ENCODE measurements at regions not wholly inside any gene's neighbourhood (a gene's known extent, or its start where the extent isn't known, plus 50 kb on each side); places are given as distances from the start of the nearest gene placed in this dataset.

DNA sequence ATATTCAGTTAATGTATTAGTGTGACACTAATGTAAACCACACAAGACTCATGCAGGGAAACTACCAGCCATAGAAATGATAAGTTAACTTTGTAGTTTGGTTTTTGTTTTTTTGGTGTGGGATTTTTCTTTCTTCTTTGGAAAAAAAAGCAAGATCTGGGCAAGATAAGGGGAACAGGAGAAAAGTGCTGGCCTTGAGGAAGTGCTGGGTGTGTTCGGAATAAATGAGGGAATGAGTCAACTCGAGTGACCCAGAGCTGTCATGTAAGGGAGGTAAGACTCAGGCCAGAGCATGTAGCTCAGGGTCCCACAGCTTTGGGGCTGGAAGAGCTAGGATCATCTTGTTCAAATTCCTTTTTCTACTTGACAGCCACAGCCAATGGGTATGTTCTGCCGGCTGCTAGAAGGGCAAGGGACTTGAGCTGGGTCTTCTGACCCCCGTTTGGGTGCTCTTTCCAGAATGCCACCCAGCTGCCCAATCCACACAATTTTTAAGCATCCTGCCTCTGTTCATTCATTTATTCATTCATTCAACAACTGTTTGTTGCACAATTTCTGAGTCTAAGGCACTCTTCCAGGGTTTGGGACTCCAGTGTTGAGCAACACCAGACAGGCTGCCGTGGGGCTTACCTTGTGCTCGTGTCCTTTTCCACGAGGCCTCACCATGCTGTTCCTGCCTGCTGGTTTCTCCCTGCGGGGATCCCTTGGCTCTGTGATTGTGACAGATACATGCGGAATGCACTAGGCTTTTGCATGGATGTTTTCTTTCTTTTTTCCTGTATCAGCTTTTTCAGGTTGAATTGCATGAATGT, 54.5 kb downstream of the CLDN34 start:
- DNase-seq (ENCODE audit: extremely low spot score): no peak
- 70% methylated on average over 9 of the region's 9 CpGs for WGBS
- no peaks in the 10 kb centered on the region for H3K9me3 ChIP-seq
- H3K4me1 ChIP-seq: peaks cover 32 to 77% (median 54%) of the 10 kb centered on the region in 4 donors
- no peaks in the 10 kb centered on the region for H3K27me3 ChIP-seq
- H3K36me3 ChIP-seq: no peaks in the 10 kb centered on the region
- no peak overlapping the region for H3K4me3 ChIP-seq
- intact Hi-C loops (cut with DNase I): no loop called here
- peak overlapping the region in 1 of 4 donors; percentile 7 for H3K27ac ChIP-seq (replicated peaks in 1 of 4)
- no peak for TF ChIP-seq POLR2A (IDR thresholded peaks at IDR 0.05; ENCODE audit: low read depth)
- no peak for TF ChIP-seq CTCF (IDR thresholded peaks at IDR 0.05)
- TF ChIP-seq EP300 (IDR thresholded peaks at IDR 0.05): no peak
- no peak for TF ChIP-seq POLR2AphosphoS5 (IDR thresholded peaks at IDR 0.05)

- Histone ChIP-seq H3K4me3 (no peak overlapping the region), H3K9me3 (no peaks in the 10 kb centered on the region), H3K27ac (replicated peaks in 1 of 4) (no peak overlapping the region), H3K27me3 (no peaks in the 10 kb centered on the region), H3K36me3 (no peaks in the 10 kb centered on the region), H3K4me1 (peaks cover 32 to 71% (median 51%) of the 10 kb centered on the region in 4 donors)
- intact Hi-C loops (cut with DNase I): no loop called here
- DNase-seq (ENCODE audit: extremely low spot score): no peak
- 84% methylated on average over 5 of the region's 5 CpGs for WGBS
- TF ChIP-seq EP300 (IDR thresholded peaks at IDR 0.05) (no peak), CTCF (IDR thresholded peaks at IDR 0.05) (no peak), POLR2AphosphoS5 (IDR thresholded peaks at IDR 0.05) (no peak), POLR2A (IDR thresholded peaks at IDR 0.05; ENCODE audit: low read depth) (no peak)
Observed at GRCh38 chrX:10022273-10022541, 55.0 kb downstream of the CLDN34 start.

DNA sequence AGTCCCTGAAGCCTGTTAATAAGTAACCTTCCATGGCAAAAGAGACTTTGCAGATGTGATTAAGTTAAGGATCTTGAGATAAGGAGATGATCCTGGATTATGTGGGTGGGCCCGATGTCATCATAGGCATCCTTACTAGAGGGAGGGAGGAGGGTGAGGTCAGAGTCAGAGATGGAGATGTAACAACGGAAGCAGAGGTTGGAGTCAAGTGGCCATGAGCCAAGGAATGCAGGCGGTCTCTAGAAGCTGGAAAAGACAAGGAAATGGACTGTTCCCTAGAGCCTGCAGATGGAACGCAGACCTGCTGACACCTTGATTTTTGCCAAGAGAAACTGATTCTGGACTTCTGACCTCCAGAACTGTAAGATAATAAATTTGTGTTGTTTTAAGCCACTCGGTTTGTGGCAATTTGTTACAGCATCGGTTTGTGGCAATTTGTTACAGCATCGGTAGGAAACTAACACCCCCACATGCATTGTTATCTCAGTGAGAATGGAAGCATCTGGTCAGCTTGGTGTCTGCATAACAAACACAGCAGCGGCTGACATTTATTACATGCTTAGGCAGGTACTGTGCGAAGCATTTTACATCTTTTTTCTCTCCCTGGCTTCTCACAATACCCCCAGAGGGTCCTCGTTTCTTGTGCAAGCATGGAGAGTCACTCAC, 55.6 kb downstream of the CLDN34 start:
- 65% methylated on average over 10 of the region's 10 CpGs for WGBS
- intact Hi-C loops (cut with DNase I): no loop called here
- H3K27ac ChIP-seq (replicated peaks in 1 of 4): peak overlapping the region in 1 of 4 donors; percentile 22

DNA sequence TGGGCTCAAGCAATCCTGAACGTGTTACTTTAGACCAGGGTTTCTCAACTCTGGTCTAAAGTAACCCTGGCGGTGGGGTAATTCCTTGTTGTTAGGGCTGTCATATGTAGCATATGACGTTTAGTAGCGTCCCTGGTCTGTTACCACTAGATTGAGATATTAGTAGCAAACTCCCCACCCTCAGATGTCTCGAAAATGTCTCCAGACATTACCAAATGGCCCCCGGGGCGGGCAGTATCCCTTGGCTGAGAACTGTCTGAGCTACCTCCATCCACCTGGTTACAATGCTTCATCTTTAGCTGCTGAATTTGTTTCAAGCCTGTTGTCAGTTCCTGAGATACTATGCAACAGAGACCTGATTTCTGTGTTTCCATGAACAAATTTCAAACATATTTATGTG, 56.7 kb downstream of the CLDN34 start:
- peaks cover 29 to 70% (median 57%) of the 10 kb centered on the region in 4 donors for H3K4me1 ChIP-seq
- WGBS: 87% methylated on average over 7 of the region's 7 CpGs
- no peaks in the 10 kb centered on the region for H3K9me3 ChIP-seq
- no peak overlapping the region for H3K4me3 ChIP-seq
- no peaks in the 10 kb centered on the region for H3K27me3 ChIP-seq
- no peaks in the 10 kb centered on the region for H3K36me3 ChIP-seq
- no peak for DNase-seq (ENCODE audit: extremely low spot score)
- TF ChIP-seq CTCF (IDR thresholded peaks at IDR 0.05) (no peak), POLR2A (IDR thresholded peaks at IDR 0.05; ENCODE audit: low read depth) (no peak), EP300 (IDR thresholded peaks at IDR 0.05) (no peak), POLR2AphosphoS5 (IDR thresholded peaks at IDR 0.05) (no peak)
- no peak overlapping the region for H3K27ac ChIP-seq (replicated peaks in 1 of 4)
- intact Hi-C loops (cut with DNase I): no loop called here

More for the DNA sequence above, 55.6 kb downstream of the CLDN34 start:
- no peaks in the 10 kb centered on the region for H3K36me3 ChIP-seq
- no peak overlapping the region for H3K4me3 ChIP-seq
- no peaks in the 10 kb centered on the region for H3K27me3 ChIP-seq
- TF ChIP-seq CTCF (IDR thresholded peaks at IDR 0.05) (no peak), POLR2A (IDR thresholded peaks at IDR 0.05; ENCODE audit: low read depth) (no peak), POLR2AphosphoS5 (IDR thresholded peaks at IDR 0.05) (no peak), EP300 (IDR thresholded peaks at IDR 0.05) (no peak)
- H3K4me1 ChIP-seq: peaks cover 32 to 69% (median 51%) of the 10 kb centered on the region in 4 donors
- H3K9me3 ChIP-seq: no peaks in the 10 kb centered on the region
- DNase-seq (ENCODE audit: extremely low spot score): no peak

All from esophagus muscularis mucosa (tissue), 4 donors.